ENCODE measurements at regions not wholly inside any gene's neighbourhood (a gene's known extent, or its start where the extent isn't known, plus 50 kb on each side); places are given as distances from the start of the nearest gene placed in this dataset.

- peak; percentile 45 for DNase-seq (ENCODE audit: low spot score)
Measured at GRCh38 chr12:65556676-65557437, 267.4 kb upstream of the HMGA2 start.

DNA sequence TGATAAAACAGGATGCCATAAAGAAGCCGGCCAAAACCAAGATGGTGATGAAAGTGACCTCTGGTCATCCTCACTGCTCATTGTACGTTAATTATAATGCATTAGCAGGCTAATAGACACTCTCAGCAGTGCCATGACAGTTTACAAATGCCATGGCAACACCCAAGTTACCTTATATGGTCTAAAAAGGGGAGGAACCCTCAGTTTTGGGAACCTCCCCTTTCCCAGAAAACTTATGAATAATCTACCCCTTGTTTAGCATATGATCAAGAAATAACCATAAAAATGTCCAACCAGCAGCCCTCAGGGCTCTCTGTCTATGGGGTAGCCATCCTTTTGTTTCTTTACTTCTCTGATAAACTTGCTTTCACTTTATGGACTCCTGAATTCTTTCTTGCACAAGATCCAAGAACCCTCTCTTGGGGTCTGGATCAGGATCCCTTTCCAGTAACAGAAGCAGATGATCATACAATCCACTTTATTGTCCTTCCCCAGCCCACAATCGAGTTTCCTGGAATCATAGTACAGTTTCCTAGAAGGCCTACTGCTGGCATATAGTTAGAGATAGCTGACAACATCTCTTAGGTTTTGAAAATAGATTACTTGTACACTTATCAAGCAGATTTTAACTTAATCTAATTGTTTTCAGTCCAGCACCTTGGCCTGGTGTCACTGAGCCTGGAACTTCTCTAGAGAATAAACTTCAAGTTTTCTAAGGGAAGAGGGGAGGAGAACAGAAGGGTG, 266.7 kb upstream of the HMGA2 start:
- no peak for DNase-seq (ENCODE audit: low spot score)

DNA sequence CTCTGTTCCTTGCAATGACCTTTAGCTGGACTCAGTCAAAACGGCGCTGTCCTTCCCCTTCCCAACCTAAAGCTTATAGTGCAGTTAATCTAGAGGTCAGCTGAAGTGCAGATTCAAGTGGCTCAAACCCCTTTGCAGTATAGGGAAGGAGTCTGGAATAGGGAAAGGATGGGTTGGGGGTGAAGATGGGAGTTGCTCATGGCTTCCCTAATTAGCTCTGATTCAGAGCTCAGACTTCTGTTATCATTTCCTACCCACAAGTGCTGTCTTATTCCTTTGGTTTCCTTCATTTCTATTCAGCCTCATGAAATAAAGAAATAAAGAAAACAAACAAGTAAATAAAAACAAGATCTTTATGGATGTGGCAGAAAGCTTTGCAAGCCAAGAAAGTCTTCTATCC, 264.0 kb upstream of the HMGA2 start:
- no peak for DNase-seq (ENCODE audit: low spot score)

DNA sequence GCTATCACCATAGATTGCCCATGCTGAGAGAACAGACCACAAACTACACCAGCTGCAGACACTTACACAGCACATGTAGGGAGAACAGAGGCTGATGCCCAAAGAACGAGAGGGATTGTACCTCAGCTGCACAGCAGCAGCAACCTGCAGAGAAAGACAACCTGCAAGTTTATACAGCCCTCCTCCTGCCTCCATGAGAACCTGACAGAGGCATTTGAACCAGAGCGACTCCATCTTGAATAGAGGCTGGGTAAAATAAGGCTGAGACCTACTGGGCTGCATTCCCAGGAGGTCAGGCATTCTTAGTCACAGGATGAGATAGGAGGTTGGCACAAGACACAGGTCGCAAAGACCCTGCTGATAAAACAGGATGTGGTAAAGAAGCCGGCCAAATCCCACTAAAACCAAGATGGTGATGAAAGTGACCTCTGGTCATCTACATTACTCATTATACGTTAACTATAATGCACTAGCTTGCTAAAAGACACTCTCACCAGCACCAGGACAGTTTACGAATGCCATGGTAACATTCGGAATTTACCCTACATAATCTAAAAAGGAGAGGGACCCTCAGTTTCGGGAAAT, 262.4 kb upstream of the HMGA2 start:
- no peak for DNase-seq (ENCODE audit: low spot score)

- DNase-seq (ENCODE audit: low spot score), result no peak
Measured at GRCh38 chr12:65565601-65566560, 258.4 kb upstream of the HMGA2 start.

GRCh38 chr12:65566751-65567150, 257.5 kb upstream of the HMGA2 start:
- DNase-seq (ENCODE audit: low spot score), result no peak

- DNase-seq (ENCODE audit: low spot score), result no peak
Measured at GRCh38 chr12:65567820-65568219, 256.5 kb upstream of the HMGA2 start.

DNA sequence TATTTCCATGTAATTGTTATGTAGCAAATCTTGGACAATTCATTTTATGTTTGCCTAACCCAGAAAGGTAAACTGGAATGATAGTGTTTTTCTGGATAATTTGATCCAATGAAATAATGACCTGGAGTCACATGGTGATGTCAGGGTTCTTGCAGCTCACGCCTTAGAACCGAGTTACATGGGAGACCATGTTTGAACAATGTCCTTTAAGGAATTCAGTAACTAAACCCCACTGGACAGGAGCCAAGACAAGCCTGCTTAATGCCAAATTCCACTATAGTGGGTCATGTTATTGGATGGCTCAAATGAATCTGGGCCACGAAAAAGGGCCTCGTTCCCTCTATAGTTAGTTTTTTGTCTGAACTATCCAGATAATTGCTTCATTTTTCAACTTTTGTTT, 255.8 kb upstream of the HMGA2 start:
- no peak for DNase-seq (ENCODE audit: low spot score)

- no peak for DNase-seq (ENCODE audit: low spot score)
Measured at GRCh38 chr12:65570451-65571130, 253.7 kb upstream of the HMGA2 start.

DNA sequence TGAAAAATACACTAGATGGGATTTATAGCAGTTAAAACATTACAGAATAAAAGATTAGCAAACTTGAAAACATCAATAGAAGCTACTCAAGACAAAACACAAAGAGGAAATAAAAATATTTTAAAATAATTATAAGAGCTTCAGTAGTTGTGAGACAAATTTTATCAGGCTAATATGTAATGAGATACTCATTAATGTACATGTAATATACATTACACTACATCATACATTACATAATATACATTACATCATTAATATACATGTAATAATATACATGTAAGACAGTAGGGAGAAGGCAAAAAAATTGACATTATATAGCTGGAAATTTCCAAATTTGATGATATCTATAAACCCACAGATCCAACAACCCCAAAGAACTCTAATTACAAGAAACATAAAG, 249.4 kb upstream of the HMGA2 start:
- no peak for DNase-seq (ENCODE audit: low spot score)

DNA sequence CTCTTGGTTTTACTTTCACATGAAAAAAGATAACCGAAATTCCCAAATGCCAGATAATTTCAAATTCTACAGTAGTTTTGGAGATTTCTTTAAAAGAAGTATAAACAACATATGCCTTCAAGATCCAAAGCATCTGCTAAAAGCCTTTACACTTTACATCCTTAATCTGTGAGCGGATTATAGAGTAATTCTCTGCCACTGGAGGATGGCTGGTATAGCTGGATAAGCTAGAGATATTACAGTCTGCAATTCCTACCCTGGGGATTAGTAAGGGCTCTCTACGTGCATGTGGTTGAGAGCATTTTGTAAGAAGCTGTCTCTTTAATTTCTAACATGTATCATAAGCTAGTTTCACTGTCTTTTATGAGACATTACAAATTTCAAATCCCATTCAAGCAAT, 240.3 kb upstream of the HMGA2 start:
- no peak for DNase-seq (ENCODE audit: low spot score)

- DNase-seq (ENCODE audit: low spot score), result no peak
Measured at GRCh38 chr12:65585648-65586602, 238.4 kb upstream of the HMGA2 start.

DNA sequence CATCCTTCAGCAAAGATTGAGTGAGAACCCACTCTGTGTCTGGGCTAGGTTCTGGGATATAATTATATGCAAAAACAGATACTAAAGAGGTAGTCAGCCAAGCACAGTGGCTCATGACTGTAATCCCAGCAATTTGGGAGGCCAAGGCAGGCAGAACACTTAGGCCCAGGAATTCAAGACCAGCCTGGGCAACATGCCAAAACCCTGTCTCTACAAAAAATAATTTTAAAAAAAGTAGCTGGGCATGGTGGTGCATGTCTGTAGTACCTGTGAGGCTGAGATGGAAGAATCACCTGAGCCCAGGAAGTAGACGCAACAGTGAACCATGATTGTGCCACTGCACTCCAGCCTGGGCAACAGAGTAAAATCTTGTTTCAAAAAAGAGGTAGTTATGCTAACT, 237.5 kb upstream of the HMGA2 start:
- DNase-seq (ENCODE audit: low spot score), result no peak

DNA sequence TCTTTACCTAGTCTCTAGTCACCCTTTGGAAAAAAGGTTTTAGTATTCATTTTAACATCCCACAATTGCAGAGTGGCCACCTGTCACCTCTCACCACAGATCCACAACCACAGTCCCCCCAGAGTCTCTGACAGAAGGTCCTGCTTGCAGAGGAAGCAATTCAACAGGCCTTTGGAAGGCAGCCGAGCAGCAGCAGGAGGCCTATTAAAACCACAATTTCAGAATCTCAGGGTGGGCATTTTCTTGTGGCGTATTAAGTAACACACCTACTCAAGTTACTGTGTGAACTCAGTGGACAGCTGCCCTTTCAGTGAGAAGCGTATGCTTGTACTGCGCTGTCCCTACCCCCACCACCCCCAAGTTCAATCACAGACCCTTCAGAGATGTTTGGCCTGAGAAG, 234.0 kb upstream of the HMGA2 start:
- DNase-seq (ENCODE audit: low spot score), result no peak

GRCh38 chr12:65592416-65592815, 231.9 kb upstream of the HMGA2 start:
- DNase-seq (ENCODE audit: low spot score), result no peak

GRCh38 chr12:65593239-65593701, 231.0 kb upstream of the HMGA2 start:
- DNase-seq (ENCODE audit: low spot score), result no peak

DNA sequence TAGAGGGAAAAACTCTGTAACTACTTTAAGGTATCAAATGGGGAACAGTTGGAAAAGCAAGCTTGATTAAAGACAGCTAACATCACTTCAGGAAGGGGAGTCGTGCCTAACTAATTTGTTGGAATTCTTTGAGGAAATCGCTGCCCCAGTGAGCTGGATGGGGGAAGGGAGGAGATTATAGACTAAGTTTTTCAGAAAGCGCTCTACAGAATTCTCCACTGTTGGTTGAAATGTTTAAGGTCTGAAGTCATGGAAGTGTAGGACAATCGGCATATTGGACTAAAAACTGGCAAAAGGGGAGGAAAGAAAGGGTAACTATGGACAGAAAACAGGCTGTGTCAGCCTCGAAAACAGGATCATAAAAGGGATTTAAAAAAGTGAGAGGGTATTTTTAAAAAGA, 229.9 kb upstream of the HMGA2 start:
- DNase-seq (ENCODE audit: low spot score), result no peak

GRCh38 chr12:65595016-65595560, 229.2 kb upstream of the HMGA2 start:
- DNase-seq (ENCODE audit: low spot score), result no peak

GRCh38 chr12:65596514-65597091, 227.7 kb upstream of the HMGA2 start:
- DNase-seq (ENCODE audit: low spot score), result no peak

- no peak for DNase-seq (ENCODE audit: low spot score)
Measured at GRCh38 chr12:65597527-65597926, 226.8 kb upstream of the HMGA2 start.
